Activated CD4-positive, alpha-beta T cell treated with anti-CD3 and anti-CD28 coated beads, Interleukin-2, amount 10 ng/mL, durations not matched to agents 24 days and 14 days (primary cell): ENCODE measurements at regions not wholly inside any gene's neighbourhood (a gene's known extent, or its start where the extent isn't known, plus 50 kb on each side); places are given as distances from the start of the nearest gene placed in this dataset.

Experiments used
- DNase-seq: peaks from one replicate; pipeline ENCODE4 v3.0.0; 2022
- H3K27ac Mint-ChIP-seq: one replicate; pipeline ENCODE4 v1.8.0; 2022; ENCODE audit warnings: mild to moderate bottlenecking, mixed read lengths
- H3K27me3 Mint-ChIP-seq: one replicate; pipeline ENCODE4 v1.8.0; 2022; ENCODE audit warnings: mixed read lengths
- H3K36me3 Mint-ChIP-seq: one replicate; pipeline ENCODE4 v1.8.0; 2022; ENCODE audit warnings: low read depth, mild to moderate bottlenecking, mixed read lengths
- H3K4me1 Mint-ChIP-seq: one replicate; pipeline ENCODE4 v1.8.0; 2021; ENCODE audit warnings: mixed read lengths
- H3K4me3 Mint-ChIP-seq: one replicate; pipeline ENCODE4 v1.8.0; 2022; ENCODE audit warnings: mild to moderate bottlenecking, moderate library complexity, mixed read lengths
- H3K9me3 Mint-ChIP-seq: one replicate; pipeline ENCODE4 v1.8.0; 2021; ENCODE audit warnings: mixed read lengths
- intact Hi-C: fragments of 100-400 bp; cut with micrococcal nuclease; formaldehyde crosslinking; loops from one replicate; pipeline ENCODE4 v1.15.1; 2023

DNA sequence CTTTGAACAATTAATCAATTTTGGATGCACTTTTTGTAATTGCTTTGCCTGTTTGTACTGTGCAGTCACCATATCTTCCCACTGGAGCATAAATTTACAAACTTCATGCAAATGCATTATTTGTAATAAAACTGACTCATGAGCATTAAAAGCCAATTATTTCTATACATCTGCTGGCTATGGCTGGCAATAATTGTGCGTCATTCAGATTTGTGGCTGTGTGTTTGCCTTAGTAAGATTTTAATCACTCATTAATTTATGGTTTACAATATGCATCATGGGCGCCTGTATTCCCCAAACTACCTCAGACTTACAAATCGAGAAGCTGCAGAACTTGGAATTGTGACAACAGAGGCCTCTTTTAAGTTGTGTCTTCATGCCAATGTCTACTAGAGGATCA, 132.4 kb upstream of the TRIB2 start:
- Mint-ChIP-seq H3K4me1 (peaks cover 9% of the 10 kb centered on the region), H3K27me3 (peaks cover 8% of the 10 kb centered on the region), H3K36me3 (no peaks in the 10 kb centered on the region), H3K9me3 (peaks cover 16% of the 10 kb centered on the region), H3K27ac (no peak overlapping the region), H3K4me3 (no peak overlapping the region)
- intact Hi-C loops: no loop called here
- no peak for DNase-seq

DNA sequence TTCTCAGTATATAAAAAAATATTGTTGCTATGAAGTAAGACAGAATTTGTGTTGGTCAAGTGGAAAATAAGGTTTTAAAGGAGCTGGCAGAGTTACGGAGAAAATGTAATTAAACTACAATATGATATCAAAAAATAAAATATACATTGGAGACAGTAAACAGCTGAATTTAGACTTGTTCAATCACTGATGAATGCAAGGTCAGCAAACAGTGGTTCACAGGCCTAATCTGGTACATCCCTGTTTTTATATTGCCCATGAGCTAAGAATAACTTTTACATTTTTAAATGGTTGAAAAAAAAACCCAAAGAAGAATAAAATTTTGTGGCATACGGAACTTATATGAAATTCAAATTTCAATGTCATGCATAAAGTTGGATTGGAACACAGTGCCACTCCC, 131.0 kb upstream of the TRIB2 start:
- H3K36me3 Mint-ChIP-seq: no peaks in the 10 kb centered on the region
- no peak overlapping the region for H3K4me3 Mint-ChIP-seq
- DNase-seq: no peak
- peaks cover 8% of the 10 kb centered on the region for H3K27me3 Mint-ChIP-seq
- no peak overlapping the region for H3K27ac Mint-ChIP-seq
- peaks cover 11% of the 10 kb centered on the region for H3K4me1 Mint-ChIP-seq
- intact Hi-C loops: no loop called here
- H3K9me3 Mint-ChIP-seq: peaks cover 16% of the 10 kb centered on the region

DNA sequence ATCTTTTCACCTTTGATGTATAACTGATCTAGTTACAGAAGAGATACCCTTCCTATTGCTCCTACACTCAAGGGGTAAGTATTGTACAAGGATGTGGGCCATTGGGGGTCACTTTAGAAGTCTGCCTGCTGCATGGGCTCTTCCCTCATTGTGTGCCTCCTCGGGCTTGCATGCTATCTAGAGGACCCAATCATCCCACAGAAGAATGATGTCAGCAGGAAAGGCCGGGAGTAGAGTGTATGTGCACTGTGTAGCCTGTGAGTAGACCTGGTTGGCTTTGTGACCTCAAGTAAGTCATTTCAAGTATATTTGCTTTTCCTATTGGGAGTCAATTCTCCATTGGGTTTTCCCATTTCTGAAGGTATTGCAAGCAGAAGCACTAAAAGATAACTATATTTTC, 129.5 kb upstream of the TRIB2 start:
- peak; percentile 51 for DNase-seq
- no peak overlapping the region for H3K4me3 Mint-ChIP-seq
- H3K27ac Mint-ChIP-seq: no peak overlapping the region
- intact Hi-C loops: no loop called here
- H3K4me1 Mint-ChIP-seq: peaks cover 11% of the 10 kb centered on the region
- H3K9me3 Mint-ChIP-seq: peaks cover 9% of the 10 kb centered on the region
- peaks cover 8% of the 10 kb centered on the region for H3K27me3 Mint-ChIP-seq
- H3K36me3 Mint-ChIP-seq: no peaks in the 10 kb centered on the region

DNA sequence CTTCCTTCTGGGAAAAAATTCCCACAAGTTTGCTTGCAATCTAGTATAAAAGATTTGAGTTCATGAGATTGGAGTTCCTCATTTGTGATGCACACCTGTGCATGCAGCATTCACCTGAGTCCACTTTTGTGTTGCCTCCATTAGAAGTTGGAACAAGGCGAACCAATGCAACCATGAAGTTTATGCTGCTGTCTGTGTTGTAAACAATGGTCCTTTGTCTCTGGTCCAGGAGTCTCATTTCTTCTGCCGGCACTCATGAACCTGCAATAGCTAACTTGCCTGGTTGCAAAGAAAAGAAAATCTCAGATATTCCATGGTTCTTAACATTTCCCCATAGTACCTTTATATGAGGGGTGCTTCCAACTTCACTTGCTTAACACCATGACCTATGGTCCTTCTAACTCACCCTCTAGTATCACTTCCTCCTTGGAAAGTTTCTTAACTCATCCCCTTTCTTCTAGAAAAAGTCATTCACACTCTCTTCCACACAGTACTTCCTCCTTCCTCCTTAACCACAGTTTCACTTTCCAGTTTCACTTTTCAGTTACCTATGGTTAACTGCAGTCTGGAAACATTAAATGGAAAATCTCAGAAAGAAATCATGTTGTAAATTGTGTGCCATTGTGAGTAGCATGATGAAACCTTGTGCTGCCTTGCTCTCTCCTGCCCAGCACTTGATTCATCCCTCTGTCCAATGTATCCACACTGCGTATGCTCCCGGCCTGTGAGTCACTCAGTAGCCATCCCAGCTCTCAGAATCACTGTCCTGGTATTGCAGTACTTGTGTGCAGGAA, 128.8 kb upstream of the TRIB2 start:
- intact Hi-C loops: no loop called here
- H3K27ac Mint-ChIP-seq: no peak overlapping the region
- peak; percentile 55 for DNase-seq
- H3K9me3 Mint-ChIP-seq: peaks cover 12% of the 10 kb centered on the region
- H3K4me3 Mint-ChIP-seq: no peak overlapping the region
- H3K27me3 Mint-ChIP-seq: peaks cover 8% of the 10 kb centered on the region
- peaks cover 11% of the 10 kb centered on the region for H3K4me1 Mint-ChIP-seq
- H3K36me3 Mint-ChIP-seq: no peaks in the 10 kb centered on the region

DNA sequence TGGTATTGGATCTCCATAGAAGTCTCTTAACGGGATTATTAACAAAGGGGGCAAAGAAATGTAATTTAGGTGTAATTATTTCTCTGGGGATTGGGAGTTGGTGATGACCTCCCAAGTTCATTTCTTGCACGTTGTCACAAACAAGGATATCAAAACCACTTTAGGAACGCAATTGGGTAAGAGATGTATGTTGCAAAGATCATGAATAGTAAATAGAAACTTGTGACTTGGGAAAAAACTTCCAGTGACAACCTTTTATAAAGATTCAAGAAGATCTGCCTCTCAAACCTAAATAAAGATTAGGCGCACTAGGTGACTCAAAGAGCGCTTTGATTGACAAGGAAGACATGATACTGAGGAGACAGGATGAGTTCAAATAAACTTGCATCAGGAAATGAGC, 127.8 kb upstream of the TRIB2 start:
- no peak overlapping the region for H3K27ac Mint-ChIP-seq
- DNase-seq: no peak
- intact Hi-C loops: no loop called here
- no peaks in the 10 kb centered on the region for H3K36me3 Mint-ChIP-seq
- H3K4me1 Mint-ChIP-seq: peaks cover 11% of the 10 kb centered on the region
- no peak overlapping the region for H3K4me3 Mint-ChIP-seq
- H3K9me3 Mint-ChIP-seq: peaks cover 7% of the 10 kb centered on the region
- peaks cover 6% of the 10 kb centered on the region for H3K27me3 Mint-ChIP-seq

DNA sequence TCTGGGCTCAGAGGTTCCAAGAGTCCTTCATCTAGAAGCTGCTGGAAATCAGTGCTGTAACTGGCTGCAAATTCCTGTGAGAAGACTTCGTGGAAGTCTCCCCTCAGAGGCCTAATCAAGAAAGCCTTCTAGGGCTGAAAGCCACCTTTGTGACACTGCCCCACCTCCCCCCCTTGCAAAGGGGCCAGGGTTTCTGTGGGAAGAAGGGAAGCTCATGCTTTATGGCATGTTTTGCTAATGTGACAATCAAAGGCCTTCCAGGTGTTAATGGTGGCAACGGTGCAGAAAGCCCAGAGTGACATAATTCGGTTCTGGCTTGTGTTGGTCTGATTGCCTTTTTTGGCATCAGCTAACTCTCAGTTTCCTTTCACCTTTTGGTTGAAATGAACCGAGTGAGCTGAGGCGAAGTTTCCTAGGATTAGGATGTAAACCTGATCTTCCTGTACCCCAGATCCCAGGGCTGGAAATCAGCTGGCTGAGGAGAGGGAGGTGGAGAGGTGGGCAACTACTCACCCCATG, 126.9 kb upstream of the TRIB2 start:
- DNase-seq: peak; percentile 47
- no peaks in the 10 kb centered on the region for H3K36me3 Mint-ChIP-seq
- intact Hi-C loops: no loop called here
- no peak overlapping the region for H3K4me3 Mint-ChIP-seq
- peaks cover 11% of the 10 kb centered on the region for H3K4me1 Mint-ChIP-seq
- H3K27ac Mint-ChIP-seq: no peak overlapping the region
- H3K9me3 Mint-ChIP-seq: peaks cover 7% of the 10 kb centered on the region
- peaks cover 4% of the 10 kb centered on the region for H3K27me3 Mint-ChIP-seq

DNA sequence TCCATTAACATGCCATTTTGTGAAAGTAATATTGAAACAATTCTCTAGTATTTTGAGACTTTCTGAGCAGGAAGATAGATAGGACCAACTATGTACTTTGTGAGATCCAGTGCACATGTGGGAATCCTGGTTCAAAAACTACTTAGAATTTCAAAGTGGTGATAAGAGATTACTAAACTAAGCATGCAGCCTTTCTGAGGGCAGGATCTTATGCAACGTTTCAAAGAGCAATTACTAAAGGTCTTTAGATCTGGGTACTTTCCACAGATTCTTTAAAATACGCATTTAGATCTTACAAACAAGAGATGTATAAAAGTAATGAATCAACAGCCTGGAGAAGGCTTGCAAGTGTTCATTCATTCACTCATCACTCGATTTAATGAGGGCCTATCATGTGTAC, 124.4 kb upstream of the TRIB2 start:
- no peaks in the 10 kb centered on the region for H3K36me3 Mint-ChIP-seq
- intact Hi-C loops: no loop called here
- H3K27ac Mint-ChIP-seq: no peak overlapping the region
- H3K27me3 Mint-ChIP-seq: no peaks in the 10 kb centered on the region
- peaks cover 8% of the 10 kb centered on the region for H3K4me1 Mint-ChIP-seq
- peaks cover 10% of the 10 kb centered on the region for H3K9me3 Mint-ChIP-seq
- no peak for DNase-seq
- H3K4me3 Mint-ChIP-seq: no peak overlapping the region

DNA sequence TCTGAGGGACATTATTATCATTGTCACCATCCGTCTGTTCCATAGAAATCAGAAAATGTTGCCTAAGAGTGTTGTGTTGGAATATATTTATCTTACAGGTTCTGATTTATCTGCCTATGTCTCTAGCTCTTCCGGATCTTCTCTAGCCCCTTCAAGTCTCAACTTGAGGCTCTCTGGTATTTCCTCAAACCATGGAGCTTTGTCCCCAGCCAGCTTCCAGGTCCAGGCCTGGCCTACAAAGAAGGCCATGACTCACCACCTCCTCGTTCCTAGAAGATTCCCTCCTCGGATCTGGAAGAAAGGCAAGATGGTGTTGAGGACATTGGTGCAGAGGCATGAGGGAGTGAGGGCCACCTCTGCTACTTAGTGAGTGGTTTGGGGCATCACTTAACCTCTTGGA, 122.1 kb upstream of the TRIB2 start:
- no peaks in the 10 kb centered on the region for H3K4me1 Mint-ChIP-seq
- intact Hi-C loops: no loop called here
- H3K36me3 Mint-ChIP-seq: no peaks in the 10 kb centered on the region
- H3K4me3 Mint-ChIP-seq: no peak overlapping the region
- DNase-seq: no peak
- H3K9me3 Mint-ChIP-seq: peaks cover 18% of the 10 kb centered on the region
- H3K27me3 Mint-ChIP-seq: no peaks in the 10 kb centered on the region
- H3K27ac Mint-ChIP-seq: no peak overlapping the region

DNA sequence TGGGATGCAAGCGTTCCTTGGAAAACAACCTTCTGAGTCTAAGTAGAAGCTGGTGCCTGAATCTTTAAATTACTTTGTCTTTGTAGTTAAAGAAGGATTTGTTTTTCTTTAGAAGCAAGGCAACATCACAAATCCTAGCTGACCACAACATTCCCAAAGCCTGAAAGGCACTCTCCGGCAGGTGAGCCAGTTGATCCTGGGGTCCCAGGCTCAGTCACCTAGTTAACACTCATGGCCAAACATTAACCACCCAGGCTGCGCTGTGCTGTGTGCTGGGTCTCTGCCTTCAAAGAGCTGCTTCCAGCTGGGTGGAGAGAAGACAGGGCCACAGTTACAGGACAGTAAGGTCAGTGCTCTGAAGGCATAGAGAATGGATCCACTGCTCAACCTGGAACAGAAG, 120.0 kb upstream of the TRIB2 start:
- H3K9me3 Mint-ChIP-seq: peaks cover 26% of the 10 kb centered on the region
- no peaks in the 10 kb centered on the region for H3K4me1 Mint-ChIP-seq
- H3K27ac Mint-ChIP-seq: no peak overlapping the region
- intact Hi-C loops: no loop called here
- no peaks in the 10 kb centered on the region for H3K36me3 Mint-ChIP-seq
- no peak overlapping the region for H3K4me3 Mint-ChIP-seq
- peaks cover 9% of the 10 kb centered on the region for H3K27me3 Mint-ChIP-seq
- no peak for DNase-seq

DNA sequence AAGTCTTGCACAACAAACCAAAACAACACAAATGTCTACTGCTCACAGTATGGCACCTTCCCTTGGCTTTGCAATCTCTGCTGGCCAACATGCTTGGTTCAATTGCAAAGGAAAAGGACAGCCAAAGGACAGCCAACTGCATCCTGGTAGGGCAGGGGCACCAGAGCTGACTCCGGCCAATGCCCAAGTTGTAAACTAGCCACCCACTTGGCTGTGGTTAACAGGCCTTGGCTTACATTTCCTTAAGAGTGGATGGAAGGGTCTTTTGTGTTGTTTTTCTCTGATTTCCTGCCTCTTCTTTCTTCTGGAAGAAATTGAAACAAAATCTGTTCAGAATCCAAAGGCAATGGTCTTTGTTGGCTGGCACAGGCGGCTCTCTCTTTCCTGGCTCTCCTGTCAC, 119.1 kb upstream of the TRIB2 start:
- Mint-ChIP-seq H3K9me3 (peaks cover 27% of the 10 kb centered on the region), H3K4me3 (no peak overlapping the region)
- intact Hi-C loops: no loop called here

DNA sequence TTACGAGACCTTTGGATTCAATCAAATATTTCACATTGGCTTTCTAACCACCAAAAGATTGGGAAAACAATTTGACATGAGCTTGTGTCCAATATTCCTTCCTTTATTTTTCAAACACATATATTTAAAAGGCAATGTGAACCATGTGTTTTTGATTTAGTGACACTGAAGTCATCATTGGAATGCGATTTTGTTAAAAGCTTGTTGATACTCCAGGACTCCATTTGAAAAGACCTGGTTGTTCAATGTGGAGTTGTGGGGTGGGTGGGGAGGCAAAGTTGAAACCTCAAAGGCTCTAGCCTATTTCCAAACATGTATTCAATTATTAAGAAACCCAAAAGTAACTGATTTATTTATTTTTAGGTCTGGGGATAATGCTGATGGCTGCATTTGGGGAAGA, 114.1 kb upstream of the TRIB2 start:
- Mint-ChIP-seq H3K9me3 (peaks cover 22% of the 10 kb centered on the region), H3K4me3 (no peak overlapping the region), H3K36me3 (no peaks in the 10 kb centered on the region), H3K27ac (no peak overlapping the region), H3K27me3 (peaks cover 12% of the 10 kb centered on the region), H3K4me1 (peaks cover 5% of the 10 kb centered on the region)
- intact Hi-C loops: no loop called here
- DNase-seq: no peak

More for the DNA sequence above, 119.1 kb upstream of the TRIB2 start:
- H3K4me1 Mint-ChIP-seq: no peaks in the 10 kb centered on the region
- no peak for DNase-seq
- H3K27ac Mint-ChIP-seq: no peak overlapping the region
- no peaks in the 10 kb centered on the region for H3K36me3 Mint-ChIP-seq
- peaks cover 12% of the 10 kb centered on the region for H3K27me3 Mint-ChIP-seq

DNA sequence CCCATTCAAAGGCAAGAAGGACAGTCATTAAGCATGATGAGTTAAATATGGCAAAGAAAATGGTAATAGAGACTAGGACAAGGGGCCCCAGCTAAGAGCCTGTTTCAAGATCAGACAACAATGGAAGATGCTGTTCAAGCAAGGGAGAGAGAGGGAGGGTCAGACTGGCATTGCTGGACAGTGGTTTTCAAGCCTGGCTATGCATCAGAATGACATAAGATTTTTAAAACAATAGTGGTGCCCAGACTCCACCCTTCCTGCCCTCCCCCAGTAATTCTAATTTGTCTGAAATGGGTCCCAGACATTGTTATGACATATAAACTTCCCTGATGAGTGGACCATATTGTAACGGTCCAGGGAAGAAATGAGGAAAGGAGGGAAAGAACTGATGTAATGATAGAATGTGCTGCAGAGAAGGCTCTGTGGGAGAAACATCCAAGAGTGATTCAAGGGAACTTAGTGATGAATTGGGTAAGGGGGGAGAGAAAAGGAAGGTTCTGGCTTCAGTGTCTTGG, 112.9 kb upstream of the TRIB2 start:
- Mint-ChIP-seq H3K27ac (no peak overlapping the region), H3K4me3 (no peak overlapping the region), H3K27me3 (peaks cover 12% of the 10 kb centered on the region), H3K4me1 (peaks cover 9% of the 10 kb centered on the region), H3K9me3 (peaks cover 17% of the 10 kb centered on the region), H3K36me3 (no peaks in the 10 kb centered on the region)
- intact Hi-C loops: no loop called here
- DNase-seq: no peak

DNA sequence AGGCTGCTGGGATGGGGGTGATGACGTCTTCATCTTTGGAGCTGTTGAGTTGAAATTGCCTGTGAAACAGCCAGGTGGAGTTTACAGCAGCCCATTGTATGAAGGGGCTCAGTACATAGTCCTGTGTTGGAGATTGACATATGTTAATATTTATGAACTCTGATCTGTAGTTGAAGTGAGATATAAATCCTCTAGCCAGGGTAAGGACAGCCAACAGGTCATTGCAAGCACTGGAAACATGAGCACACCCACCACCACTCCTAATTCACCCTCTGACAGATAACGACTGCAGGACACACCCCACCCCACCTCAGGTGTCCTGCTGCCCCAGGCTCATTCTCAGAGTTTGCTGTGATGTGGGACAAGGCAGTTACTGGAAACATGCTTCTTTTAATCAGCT, 112.4 kb upstream of the TRIB2 start:
- Mint-ChIP-seq H3K4me3 (no peak overlapping the region), H3K27ac (no peak overlapping the region), H3K27me3 (peaks cover 12% of the 10 kb centered on the region), H3K4me1 (peaks cover 9% of the 10 kb centered on the region), H3K36me3 (no peaks in the 10 kb centered on the region), H3K9me3 (peaks cover 17% of the 10 kb centered on the region)
- DNase-seq: no peak
- intact Hi-C loops: no loop called here

DNA sequence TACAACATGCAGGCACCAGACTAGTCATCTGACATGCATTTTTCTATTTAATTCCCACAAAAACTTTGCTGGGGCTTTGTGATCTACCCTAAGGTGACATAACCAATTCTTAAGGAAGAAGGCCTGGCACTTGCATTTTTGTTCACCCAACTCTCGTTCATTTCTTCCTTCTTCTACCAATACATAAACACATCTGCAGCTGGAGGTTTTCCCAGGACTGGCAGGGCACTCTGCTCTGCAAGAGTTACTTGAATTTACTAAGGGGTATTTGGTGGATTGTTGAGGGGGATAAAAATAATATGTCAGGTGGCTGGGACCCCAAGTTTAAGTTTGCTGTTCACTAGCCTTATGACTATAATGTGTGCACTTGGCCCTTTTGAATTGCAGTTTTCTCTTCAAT, 111.4 kb upstream of the TRIB2 start:
- Mint-ChIP-seq H3K4me1 (peaks cover 9% of the 10 kb centered on the region), H3K9me3 (peaks cover 11% of the 10 kb centered on the region), H3K27me3 (peaks cover 9% of the 10 kb centered on the region), H3K36me3 (no peaks in the 10 kb centered on the region), H3K4me3 (no peak overlapping the region), H3K27ac (no peak overlapping the region)
- DNase-seq: no peak
- intact Hi-C loops: no loop called here

DNA sequence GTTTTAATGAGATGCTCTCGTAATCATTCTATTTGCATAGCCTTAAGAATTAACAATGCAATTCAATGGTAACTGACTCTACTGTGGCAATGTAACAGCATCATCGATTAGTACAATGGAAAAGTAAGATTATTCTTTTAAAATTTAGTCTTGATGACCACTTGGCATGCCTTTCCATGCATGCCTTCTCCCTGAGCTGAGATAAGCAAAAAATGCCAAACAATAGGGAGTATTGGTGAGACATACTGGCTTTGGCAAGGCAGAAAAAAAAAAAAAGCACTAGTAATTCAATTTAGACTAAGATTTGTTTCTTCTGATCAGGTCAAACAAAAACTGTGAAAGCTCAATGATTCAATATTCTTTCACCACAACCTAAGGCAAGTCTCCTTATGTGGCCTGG, 110.8 kb upstream of the TRIB2 start:
- intact Hi-C loops: no loop called here
- peaks cover 11% of the 10 kb centered on the region for H3K9me3 Mint-ChIP-seq

More for the DNA sequence above, 110.8 kb upstream of the TRIB2 start:
- H3K27me3 Mint-ChIP-seq: peaks cover 12% of the 10 kb centered on the region
- DNase-seq: no peak
- no peak overlapping the region for H3K4me3 Mint-ChIP-seq
- H3K4me1 Mint-ChIP-seq: peaks cover 9% of the 10 kb centered on the region
- H3K27ac Mint-ChIP-seq: no peak overlapping the region
- no peaks in the 10 kb centered on the region for H3K36me3 Mint-ChIP-seq
